H9 (cell line): ENCODE measurements at regions not wholly inside any gene's neighbourhood (a gene's known extent, or its start where the extent isn't known, plus 50 kb on each side); places are given as distances from the start of the nearest gene placed in this dataset.

ENCODE experiments used
- DNase-seq: peaks from one replicate; pipeline ENCODE4 v3.0.0-alpha.2; 2017
- H2AFZ ChIP-seq: one replicate; pipeline ENCODE4 v1.6.1; 2013; ENCODE audit warnings: mild to moderate bottlenecking, low read length, control low read depth, moderate library complexity
- H2AK5ac ChIP-seq: 2 replicates; pipeline ENCODE4 v1.6.1; 2013; ENCODE audit warnings: low read length, control low read depth, mixed read lengths; ENCODE audit not compliant: insufficient read length
- H2BK120ac ChIP-seq: one replicate; pipeline ENCODE4 v1.6.1; 2013; ENCODE audit warnings: low read depth, mild to moderate bottlenecking, low read length, control low read depth, inconsistent platforms; ENCODE audit not compliant: poor library complexity, severe bottlenecking
- H2BK12ac ChIP-seq: 2 replicates; pipeline ENCODE4 v1.6.1; 2013; ENCODE audit warnings: low read length, control low read depth, mixed read lengths, low read depth; ENCODE audit not compliant: insufficient read length
- H2BK15ac ChIP-seq: 2 replicates; pipeline ENCODE4 v1.6.1; 2013; ENCODE audit warnings: low read depth, low read length, control low read depth
- H2BK20ac ChIP-seq: one replicate; pipeline ENCODE4 v1.6.1; 2013; ENCODE audit warnings: low read depth, mild to moderate bottlenecking, low read length, control low read depth, inconsistent platforms; ENCODE audit not compliant: poor library complexity, severe bottlenecking
- H2BK5ac ChIP-seq: 2 replicates; pipeline ENCODE4 v1.6.1; 2013; ENCODE audit warnings: low read length, control low read depth, mixed read lengths; ENCODE audit not compliant: insufficient read length
- H3K14ac ChIP-seq: 2 replicates; pipeline ENCODE4 v1.6.1; 2013; ENCODE audit warnings: low read length, control low read depth; ENCODE audit not compliant: insufficient read depth
- H3K18ac ChIP-seq: 2 replicates; pipeline ENCODE4 v1.6.1; 2013; ENCODE audit warnings: low read depth, mild to moderate bottlenecking, mixed read lengths, low read length, control low read depth; ENCODE audit not compliant: insufficient read length
- H3K23ac ChIP-seq: 2 replicates; pipeline ENCODE4 v1.6.1; 2013; ENCODE audit warnings: low read length, control low read depth, mixed read lengths, low read depth; ENCODE audit not compliant: insufficient read length
- H3K23me2 ChIP-seq: 2 replicates; pipeline ENCODE4 v1.6.1; 2013; ENCODE audit warnings: low read depth, mild to moderate bottlenecking, mixed read lengths, low read length, control low read depth; ENCODE audit not compliant: insufficient read length, poor library complexity, severe bottlenecking
- H3K27ac ChIP-seq: 2 replicates; pipeline ENCODE4 v1.5.1; 2013; ENCODE audit warnings: low read length, control low read depth, mixed read lengths, low read depth; ENCODE audit not compliant: insufficient read length
- H3K27me3 ChIP-seq: 2 replicates; pipeline ENCODE4 v1.6.1; 2013; ENCODE audit warnings: low read length, control low read depth, inconsistent platforms; ENCODE audit not compliant: insufficient read depth
- H3K4ac ChIP-seq: 2 replicates; pipeline ENCODE4 v1.6.1; 2013; ENCODE audit warnings: low read depth, mild to moderate bottlenecking, control low read depth, inconsistent platforms, low read length, moderate library complexity
- H3K4me1 ChIP-seq: 2 replicates; pipeline ENCODE4 v1.6.1; 2013; ENCODE audit warnings: low read length, control low read depth, inconsistent platforms; ENCODE audit not compliant: insufficient read depth
- H3K4me2 ChIP-seq: 2 replicates; pipeline ENCODE4 v1.6.1; 2013; ENCODE audit warnings: low read length, control low read depth, mixed read lengths; ENCODE audit not compliant: insufficient read length, insufficient read depth
- H3K56ac ChIP-seq: 2 replicates; pipeline ENCODE4 v1.6.1; 2013; ENCODE audit warnings: low read depth, mild to moderate bottlenecking, mixed read lengths, low read length, control low read depth; ENCODE audit not compliant: insufficient read length
- H3K79me1 ChIP-seq: 2 replicates; pipeline ENCODE4 v1.6.1; 2013; ENCODE audit warnings: low read depth, mild to moderate bottlenecking, moderate library complexity, low read length, control low read depth, inconsistent platforms; ENCODE audit not compliant: insufficient read depth, poor library complexity, severe bottlenecking
- H3K79me2 ChIP-seq: 2 replicates; pipeline ENCODE4 v1.6.1; 2013; ENCODE audit warnings: low read length, control low read depth, inconsistent platforms; ENCODE audit not compliant: insufficient read depth
- H3K9ac ChIP-seq: 2 replicates; pipeline ENCODE4 v1.6.1; 2013; ENCODE audit warnings: low read length, control low read depth, mixed read lengths; ENCODE audit not compliant: insufficient read length; ENCODE audit errors: extremely low read depth
- H3K9me3 ChIP-seq: one replicate; pipeline ENCODE4 v1.6.1; 2013; ENCODE audit warnings: low read depth, low read length, inconsistent platforms; ENCODE audit not compliant: control insufficient read depth
- H3T11ph ChIP-seq: one replicate; pipeline ENCODE4 v1.6.1; 2013; ENCODE audit warnings: mild to moderate bottlenecking, low read length, control low read depth, inconsistent platforms
- H4K20me1 ChIP-seq: one replicate; pipeline ENCODE4 v1.6.1; 2013; ENCODE audit not compliant: control insufficient read depth, insufficient read length, insufficient read depth
- H4K5ac ChIP-seq: 2 replicates; pipeline ENCODE4 v1.6.1; 2013; ENCODE audit warnings: low read depth, mild to moderate bottlenecking, mixed read lengths, low read length, control low read depth; ENCODE audit not compliant: insufficient read length
- H4K8ac ChIP-seq: replicated peaks from 2 replicates; pipeline ENCODE4 v1.6.1; 2013; ENCODE audit warnings: low read length, control low read depth, mixed read lengths, low read depth; ENCODE audit not compliant: insufficient read length
- H4K91ac ChIP-seq: 2 replicates; pipeline ENCODE4 v1.6.1; 2013; ENCODE audit warnings: low read depth, mild to moderate bottlenecking, moderate library complexity, mixed read lengths, low read length, control low read depth; ENCODE audit not compliant: insufficient read length
- H3K27ac Mint-ChIP-seq, 3 experiments: 2 replicates in 2 of 3; 3 replicates in 1 of 3; pipeline ENCODE4 v1.8.0; 2020 to 2021; ENCODE audit warnings: mixed read lengths in 3 of 3, mild to moderate bottlenecking in 1 of 3, moderate library complexity in 1 of 3
- H3K27me3 Mint-ChIP-seq: 2 replicates; pipeline ENCODE4 v1.8.0; 2021; ENCODE audit warnings: low read depth, mild to moderate bottlenecking, moderate library complexity, mixed read lengths
- H3K36me3 Mint-ChIP-seq, 3 experiments: 2 replicates in 2 of 3; 3 replicates in 1 of 3; pipeline ENCODE4 v1.8.0; 2020 to 2021; ENCODE audit warnings: low read depth in 3 of 3, mixed read lengths in 3 of 3; ENCODE audit not compliant: insufficient read depth in 1 of 3
- H3K4me1 Mint-ChIP-seq, 2 experiments: 2 replicates each; pipeline ENCODE4 v1.8.0; 2020; ENCODE audit warnings: mixed read lengths in 2 of 2
- H3K4me3 Mint-ChIP-seq, 2 experiments: 2 replicates in 1 of 2; 3 replicates in 1 of 2; pipeline ENCODE4 v1.8.0; 2020 to 2021; ENCODE audit warnings: mild to moderate bottlenecking in 2 of 2, mixed read lengths in 2 of 2, moderate library complexity in 1 of 2
- H3K9me3 Mint-ChIP-seq, 2 experiments: 2 replicates in 1 of 2; 3 replicates in 1 of 2; pipeline ENCODE4 v1.8.0; 2020; ENCODE audit warnings: mild to moderate bottlenecking in 2 of 2, mixed read lengths in 2 of 2, moderate library complexity in 1 of 2
- CTCF ChIP-seq: fragments of 200-600 bp; sonication (generic); conservative IDR thresholded peaks from 3 replicates; pipeline ENCODE4 v1.8.0; 2021; ENCODE audit warnings: antibody characterized with exemption, mild to moderate bottlenecking
- WGBS: extraction: QIAGEN DNeasy Blood & Tissue Kit; methylation state at CpG from one replicate; pipeline ENCODE4 v1.1.7; 2013; ENCODE audit warnings: missing lambda C conversion rate, low lambda C conversion rate, mixed read lengths; ENCODE audit not compliant: insufficient read length; ENCODE audit errors: extremely low coverage; 5-methylcytosine and 5-hydroxymethylcytosine counted together

GRCh38 chr12:46580445-46580844, 207.9 kb upstream of the SLC38A2 start:
- H3K27ac ChIP-seq = no peak overlapping the region

More at GRCh38 chr12:46580445-46580844, 207.9 kb upstream of the SLC38A2 start:
- Mint-ChIP-seq H3K36me3 (peaks cover 30 to 40% (median 32%) of the 10 kb centered on the region in 3 experiments), H3K27ac (no peak overlapping the region), H3K4me3 (no peak overlapping the region), H3K27me3 (no peaks in the 10 kb centered on the region), H3K9me3 (peaks cover 34 to 37% of the 10 kb centered on the region in 2 experiments), H3K4me1 (peaks cover 3 to 14% of the 10 kb centered on the region in 2 experiments)
- Histone ChIP-seq H3K4me1 (no peaks in the 10 kb centered on the region; the same call in 1 of the 2 replicates), H2AFZ (no peak overlapping the region), H3T11ph (no peak overlapping the region), H4K91ac (no peak overlapping the region), H4K5ac (no peak overlapping the region), H2AK5ac (no peak overlapping the region), H3K4me2 (no peak overlapping the region), H3K23me2 (no peaks in the 10 kb centered on the region), H2BK12ac (no peak overlapping the region), H2BK5ac (no peak overlapping the region), H2BK120ac (no peak overlapping the region), H3K14ac (no peak overlapping the region), H4K20me1 (no peaks in the 10 kb centered on the region), H3K23ac (no peak overlapping the region), H2BK20ac (no peak overlapping the region), H3K56ac (no peak overlapping the region), H3K4ac (no peak overlapping the region), H3K9me3 (no peaks in the 10 kb centered on the region), H3K9ac (no peak overlapping the region), H3K18ac (no peak overlapping the region), H2BK15ac (no peak overlapping the region), H3K79me2 (no peaks in the 10 kb centered on the region), H4K8ac (no peak overlapping the region), H3K79me1 (no peaks in the 10 kb centered on the region), H3K27me3 (no peaks in the 10 kb centered on the region)
- no peak for DNase-seq
- no peak for TF ChIP-seq CTCF
- WGBS = no CpG with 5 or more reads among the region's 1 CpG
